ENCODE measurements at regions not wholly inside any gene's neighbourhood (a gene's known extent, or its start where the extent isn't known, plus 50 kb on each side); places are given as distances from the start of the nearest gene placed in this dataset.

GRCh38 chr2:139380051-139380450 lies 599.9 kb upstream of the NXPH2 start:
- Histone ChIP-seq H3K4me2 (no peak overlapping the region), H3K4me1 (no peaks in the 10 kb centered on the region), H3K9me3 (no peaks in the 10 kb centered on the region; the same call in 1 of the 2 replicates), H4K20me1 (no peaks in the 10 kb centered on the region), H3K4me3 (no peak overlapping the region), H3K27ac (no peak overlapping the region), H3K36me3 (no peaks in the 10 kb centered on the region), H3K9ac (no peak overlapping the region), H3K27me3 (no peaks in the 10 kb centered on the region)
- no peak for TF ChIP-seq Cebpa-rat (IDR thresholded peaks at IDR 0.05)

DNA sequence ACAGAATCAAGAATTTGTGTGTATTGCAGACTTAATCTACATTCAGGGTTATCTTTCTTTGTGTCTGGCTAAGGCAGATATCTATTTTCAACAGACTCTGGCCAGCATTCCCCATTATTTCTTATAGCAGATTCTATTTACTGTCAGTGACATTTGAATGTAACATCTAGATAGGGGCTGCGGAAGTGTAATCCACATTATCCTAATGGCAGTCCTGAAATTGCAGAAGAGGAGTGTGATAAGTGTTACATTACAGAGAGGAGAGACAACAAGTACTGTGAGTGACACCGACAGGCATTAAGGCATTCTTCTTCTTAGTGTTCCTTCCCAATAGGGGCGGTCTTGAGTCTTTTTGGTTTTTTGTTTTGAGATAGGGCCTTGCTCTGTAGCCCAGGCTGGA lies 598.2 kb upstream of the NXPH2 start:
- H3K4me3 ChIP-seq: no peak overlapping the region
- no peak overlapping the region for H3K4me2 ChIP-seq
- H3K27me3 ChIP-seq: no peaks in the 10 kb centered on the region
- H3K27ac ChIP-seq: no peak overlapping the region
- H3K9ac ChIP-seq: no peak overlapping the region
- no peaks in the 10 kb centered on the region; the same call in 1 of the 2 replicates for H3K9me3 ChIP-seq
- H4K20me1 ChIP-seq: no peaks in the 10 kb centered on the region
- no peaks in the 10 kb centered on the region for H3K36me3 ChIP-seq
- no peaks in the 10 kb centered on the region for H3K4me1 ChIP-seq
- no peak for TF ChIP-seq Cebpa-rat (IDR thresholded peaks at IDR 0.05)

GRCh38 chr2:139374296-139374850 lies 594.2 kb upstream of the NXPH2 start:
- Histone ChIP-seq H4K20me1 (no peaks in the 10 kb centered on the region), H3K4me1 (peaks cover 4% of the 10 kb centered on the region), H3K9me3 (peaks cover 4% of the 10 kb centered on the region), H3K4me3 (no peak overlapping the region), H3K27me3 (no peaks in the 10 kb centered on the region), H3K27ac (no peak overlapping the region), H3K9ac (no peak overlapping the region), H3K4me2 (no peak overlapping the region), H3K36me3 (no peaks in the 10 kb centered on the region)
- no peak for TF ChIP-seq Cebpa-rat (IDR thresholded peaks at IDR 0.05)

- Histone ChIP-seq H4K20me1 (no peaks in the 10 kb centered on the region), H3K9me3 (peaks cover 4% of the 10 kb centered on the region), H3K4me2 (no peak overlapping the region), H3K9ac (no peak overlapping the region), H3K36me3 (no peaks in the 10 kb centered on the region), H3K27ac (no peak overlapping the region), H3K27me3 (no peaks in the 10 kb centered on the region), H3K4me3 (no peak overlapping the region), H3K4me1 (peaks cover 9% of the 10 kb centered on the region)
- no peak for TF ChIP-seq Cebpa-rat (IDR thresholded peaks at IDR 0.05)
These were observed 589.5 kb upstream of the NXPH2 start for GRCh38 chr2:139369423-139370409.

DNA sequence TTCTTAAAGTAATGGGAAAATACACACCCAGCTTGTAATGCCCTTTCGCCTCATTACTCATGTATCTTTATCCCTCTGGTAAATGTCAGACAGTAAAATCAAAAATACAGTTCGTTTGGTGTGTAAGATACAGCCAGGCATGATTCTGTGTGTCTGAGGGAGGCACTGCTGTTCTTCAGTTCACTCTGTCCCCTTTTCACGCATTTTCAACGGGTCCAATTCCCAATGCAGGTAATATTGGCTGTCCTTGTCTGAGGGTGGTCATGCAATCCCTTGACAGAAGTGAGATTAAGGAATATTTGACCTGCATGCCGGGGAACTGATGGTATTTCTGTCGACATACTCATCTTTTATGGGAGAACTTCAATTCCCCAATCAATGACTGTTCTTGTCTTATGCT lies 587.2 kb upstream of the NXPH2 start:
- TF ChIP-seq Cebpa-rat (IDR thresholded peaks at IDR 0.05): no peak
- no peak overlapping the region for H3K4me3 ChIP-seq
- no peaks in the 10 kb centered on the region for H4K20me1 ChIP-seq
- no peak overlapping the region for H3K4me2 ChIP-seq
- H3K9ac ChIP-seq: no peak overlapping the region
- H3K9me3 ChIP-seq: peaks cover 4% of the 10 kb centered on the region
- peaks cover 9% of the 10 kb centered on the region for H3K4me1 ChIP-seq
- H3K27ac ChIP-seq: no peak overlapping the region
- H3K36me3 ChIP-seq: no peaks in the 10 kb centered on the region
- no peaks in the 10 kb centered on the region for H3K27me3 ChIP-seq

GRCh38 chr2:139366681-139367080 lies 586.5 kb upstream of the NXPH2 start:
- no peak overlapping the region for H3K27ac ChIP-seq
- H3K9ac ChIP-seq: no peak overlapping the region
- H4K20me1 ChIP-seq: no peaks in the 10 kb centered on the region
- no peak for TF ChIP-seq Cebpa-rat (IDR thresholded peaks at IDR 0.05)
- H3K4me1 ChIP-seq: peaks cover 9% of the 10 kb centered on the region
- H3K27me3 ChIP-seq: no peaks in the 10 kb centered on the region
- H3K4me3 ChIP-seq: no peak overlapping the region
- no peaks in the 10 kb centered on the region for H3K36me3 ChIP-seq
- H3K4me2 ChIP-seq: no peak overlapping the region
- peaks cover 3% of the 10 kb centered on the region for H3K9me3 ChIP-seq

DNA sequence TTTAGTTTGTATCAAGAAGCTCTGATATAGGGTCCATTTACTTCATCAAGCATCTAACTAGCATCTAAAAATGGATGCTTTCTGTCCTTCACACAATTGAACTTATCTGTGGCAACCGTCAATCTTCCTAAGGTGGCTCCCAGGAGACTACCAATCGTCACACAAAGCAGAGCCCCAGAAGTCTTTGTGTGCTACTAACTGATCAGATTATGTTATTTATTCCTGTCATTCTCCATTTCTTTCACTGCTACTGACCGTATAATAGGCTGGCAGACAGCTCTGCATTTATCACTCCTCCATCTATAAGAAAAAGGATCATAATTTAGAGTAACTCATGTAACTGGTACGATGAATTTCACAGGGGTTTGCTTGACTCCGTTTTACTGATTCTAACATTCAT lies 585.0 kb upstream of the NXPH2 start:
- no peaks in the 10 kb centered on the region for H3K27me3 ChIP-seq
- no peaks in the 10 kb centered on the region for H3K36me3 ChIP-seq
- TF ChIP-seq Cebpa-rat (IDR thresholded peaks at IDR 0.05): no peak
- no peak overlapping the region for H3K4me2 ChIP-seq
- peaks cover 5% of the 10 kb centered on the region for H3K4me1 ChIP-seq
- no peak overlapping the region for H3K9ac ChIP-seq
- H3K9me3 ChIP-seq: no peaks in the 10 kb centered on the region
- H3K4me3 ChIP-seq: no peak overlapping the region
- no peaks in the 10 kb centered on the region for H4K20me1 ChIP-seq
- no peak overlapping the region for H3K27ac ChIP-seq

DNA sequence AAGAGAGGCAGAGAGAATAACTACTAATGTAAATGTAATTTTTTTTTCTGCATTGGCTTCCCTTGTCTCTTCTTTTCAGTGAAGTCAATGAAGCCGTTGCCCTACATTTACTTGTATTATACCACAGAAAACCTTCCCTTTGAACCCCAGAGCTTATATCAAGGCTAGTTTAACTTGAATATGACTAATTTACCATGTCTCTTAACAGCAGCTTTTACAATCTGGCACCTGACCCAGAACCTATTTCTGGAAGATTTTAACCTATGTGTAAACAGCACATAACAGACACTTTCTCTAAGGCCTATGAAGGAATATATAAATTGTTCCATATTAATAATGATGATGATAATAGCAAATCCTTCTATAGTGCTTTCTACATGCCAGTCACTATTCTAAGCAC lies 580.5 kb upstream of the NXPH2 start:
- no peak for TF ChIP-seq Cebpa-rat (IDR thresholded peaks at IDR 0.05)
- H3K36me3 ChIP-seq: no peaks in the 10 kb centered on the region
- H3K27me3 ChIP-seq: no peaks in the 10 kb centered on the region
- no peaks in the 10 kb centered on the region for H3K9me3 ChIP-seq
- no peak overlapping the region for H3K27ac ChIP-seq
- no peak overlapping the region for H3K4me2 ChIP-seq
- H4K20me1 ChIP-seq: no peaks in the 10 kb centered on the region
- peaks cover 5% of the 10 kb centered on the region; the same call in 1 of the 2 replicates for H3K4me1 ChIP-seq
- H3K9ac ChIP-seq: no peak overlapping the region
- no peak overlapping the region for H3K4me3 ChIP-seq

GRCh38 chr2:139359818-139360217 lies 579.6 kb upstream of the NXPH2 start:
- Histone ChIP-seq H3K9ac (no peak overlapping the region), H3K36me3 (no peaks in the 10 kb centered on the region), H3K27ac (no peak overlapping the region), H3K9me3 (no peaks in the 10 kb centered on the region), H4K20me1 (no peaks in the 10 kb centered on the region), H3K4me1 (no peaks in the 10 kb centered on the region), H3K27me3 (no peaks in the 10 kb centered on the region), H3K4me3 (no peak overlapping the region), H3K4me2 (no peak overlapping the region)
- no peak for TF ChIP-seq Cebpa-rat (IDR thresholded peaks at IDR 0.05)

DNA sequence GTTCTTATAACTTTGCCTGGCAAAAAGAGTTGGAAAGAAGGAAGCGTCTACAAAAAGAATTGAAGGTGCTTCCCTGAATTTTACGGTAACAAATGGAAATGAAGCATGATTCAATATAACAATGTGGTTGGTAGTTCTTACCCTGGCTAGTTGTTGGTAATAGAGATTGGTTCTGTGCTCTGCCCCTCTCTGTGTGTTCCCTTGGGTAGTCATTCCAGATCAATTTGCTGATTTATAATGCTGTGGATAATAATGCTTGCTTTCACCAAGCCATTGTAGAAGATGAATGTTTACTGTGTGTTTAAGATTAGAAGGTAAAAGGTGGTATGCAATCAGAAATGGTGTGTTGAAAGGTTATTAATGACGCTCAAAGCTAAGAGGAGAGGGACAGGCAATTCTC lies 577.8 kb upstream of the NXPH2 start:
- Histone ChIP-seq H3K4me2 (no peak overlapping the region), H4K20me1 (no peaks in the 10 kb centered on the region), H3K4me1 (no peaks in the 10 kb centered on the region), H3K9me3 (peaks cover 14% of the 10 kb centered on the region), H3K27me3 (no peaks in the 10 kb centered on the region), H3K27ac (no peak overlapping the region), H3K9ac (no peak overlapping the region), H3K36me3 (no peaks in the 10 kb centered on the region), H3K4me3 (no peak overlapping the region)
- TF ChIP-seq Cebpa-rat (IDR thresholded peaks at IDR 0.05): no peak
